HepG2 (cell line): ENCODE measurements at regions not wholly inside any gene's neighbourhood (a gene's known extent, or its start where the extent isn't known, plus 50 kb on each side); places are given as distances from the start of the nearest gene placed in this dataset.

ENCODE experiments used
- ATAC-seq: fragments of 200-7000 bp; cut with Tn5 transposase; 3 replicates; pipeline ENCODE4 v1.9.1; 2020; ENCODE audit warnings: mild to moderate bottlenecking, moderate library complexity
- BruUV-seq: library from RNA; stranded (reverse); fragments of 400-500 nt; replicated peaks from 2 replicates; lab custom pipeline; 2021; lab: Mats Ljungman, UMichigan
- CTCF ChIA-PET: fragments of 300-600 bp; formaldehyde crosslinking; extraction: SDS; loops from one replicate; lab custom pipeline; 2021; ENCODE audit warnings: low total read pairs, inconsistent platforms, low intra/inter-chr PET ratio; lab: Yijun Ruan, JAX
- POLR2A ChIA-PET: fragments of 350-600 bp; sonication (Branson Sonifier 250); formaldehyde crosslinking; loops from one replicate; lab custom pipeline; 2020; ENCODE audit warnings: antibody characterized with exemption, inconsistent platforms; lab: Yijun Ruan, JAX
- DNase-seq: peaks from one replicate; pipeline ENCODE4 v3.0.0-alpha.2; 2015; ENCODE audit warnings: low spot score
- FAIRE-seq: peaks from 3 replicates; lab custom pipeline; 2011; peaks lifted over from hg19 to GRCh38; lab: Jason Lieb, UNC
- H2AFZ ChIP-seq: one replicate; pipeline ENCODE4 v1.6.1; 2011; ENCODE audit warnings: low read length, inconsistent platforms
- H3K27ac ChIP-seq: fragments of 300-600 bp; 3 replicates; pipeline ENCODE4 v1.8.0; 2011; ENCODE audit warnings: mixed run types, mild to moderate bottlenecking, mixed read lengths, low read length, inconsistent platforms; ENCODE audit not compliant: insufficient read depth; ENCODE audit errors: extremely low read length
- H3K27me3 ChIP-seq, 2 experiments: fragments of 200-600 bp in 1 of 2; 2 replicates in 1 of 2; 3 replicates in 1 of 2; pipeline versions ENCODE4 v1.6.0 to v1.8.0; 2011; ENCODE audit warnings: low read length in 2 of 2, mild to moderate bottlenecking in 2 of 2, moderate library complexity in 2 of 2, inconsistent platforms in 1 of 2; ENCODE audit not compliant: insufficient read depth in 2 of 2, control insufficient read depth in 1 of 2
- H3K36me3 ChIP-seq, 2 experiments: fragments of 200-600 bp in 1 of 2; replicated peaks in 1 of 2; 2 replicates in 1 of 2; 3 replicates in 1 of 2; pipeline versions ENCODE4 v1.5.1 to v1.8.0; 2011; ENCODE audit warnings: low read length in 2 of 2, inconsistent platforms in 1 of 2; ENCODE audit not compliant: insufficient read depth in 2 of 2, control insufficient read depth in 1 of 2
- H3K4me1 ChIP-seq: 2 replicates; pipeline ENCODE4 v1.5.1; 2012; ENCODE audit warnings: low read length, inconsistent platforms; ENCODE audit not compliant: insufficient read depth
- H3K4me2 ChIP-seq: 2 replicates; pipeline ENCODE4 v1.6.0; 2011; ENCODE audit warnings: low read depth, low read length, inconsistent platforms
- H3K4me3 ChIP-seq, 3 experiments: fragments of 200-600 bp in 1 of 3; sonication (generic), shearing (Covaris generic) in 1 of 3; replicated peaks in 1 of 3; 2 replicates each; pipeline ENCODE4 v1.5.1; 2011 to 2016; ENCODE audit warnings: low read length in 3 of 3, inconsistent platforms in 2 of 3, low read depth in 2 of 3, mild to moderate bottlenecking in 2 of 3, control low read depth in 1 of 3, mixed read lengths in 1 of 3; ENCODE audit not compliant: insufficient read depth in 1 of 3
- H3K79me2 ChIP-seq: one replicate; pipeline ENCODE4 v1.6.1; 2011; ENCODE audit warnings: low read length, inconsistent platforms; ENCODE audit not compliant: insufficient read depth
- H3K9ac ChIP-seq: 2 replicates; pipeline ENCODE4 v1.6.0; 2011; ENCODE audit warnings: mild to moderate bottlenecking, low read depth, low read length, inconsistent platforms; ENCODE audit not compliant: insufficient read depth
- H3K9me3 ChIP-seq: 2 replicates; pipeline ENCODE4 v1.5.1; 2012; ENCODE audit warnings: mild to moderate bottlenecking, low read length
- H4K20me1 ChIP-seq: 2 replicates; pipeline ENCODE4 v1.6.0; 2011; ENCODE audit warnings: inconsistent platforms, mild to moderate bottlenecking, low read length, moderate library complexity; ENCODE audit not compliant: insufficient read depth
- HMGA1 ChIP-seq: sonication (generic); formaldehyde crosslinking; conservative IDR thresholded peaks from 2 replicates; pipeline ENCODE4 v1.4.0; 2020; ENCODE audit warnings: missing genetic modification reagents
- HNRNPLL ChIP-seq: fragments of 200-400 bp; formaldehyde crosslinking; IDR thresholded peaks from 2 replicates; pipeline ENCODE4 v1.6.1; 2017; ENCODE audit warnings: mild to moderate bottlenecking, low read depth, low read length; ENCODE audit not compliant: poor library complexity, severe bottlenecking
- MAFF ChIP-seq: IDR thresholded peaks from 2 replicates; pipeline ENCODE4 v1.6.1; 2011; ENCODE audit warnings: low read depth, low read length, improper control_type of control experiment
- MBD4 ChIP-seq: IDR thresholded peaks from 2 replicates; pipeline ENCODE4 v1.6.1; 2012; ENCODE audit warnings: low read length, inconsistent platforms, borderline replicate concordance
- RARG ChIP-seq: sonication (generic); formaldehyde crosslinking; IDR thresholded peaks from 2 replicates; pipeline ENCODE4 v1.4.0; 2020; ENCODE audit warnings: low read depth, mild to moderate bottlenecking, missing genetic modification reagents
- ZNF142 ChIP-seq: sonication (generic); formaldehyde crosslinking; IDR thresholded peaks from 2 replicates; pipeline ENCODE4 v1.4.0; 2020; ENCODE audit warnings: missing genetic modification reagents
- ZNF556 ChIP-seq: sonication (generic); formaldehyde crosslinking; IDR thresholded peaks from 2 replicates; pipeline ENCODE4 v1.4.0; 2020; ENCODE audit warnings: mild to moderate bottlenecking, missing genetic modification reagents, borderline replicate concordance
- ZNF747 ChIP-seq: sonication (generic); formaldehyde crosslinking; IDR thresholded peaks from 2 replicates; pipeline ENCODE4 v1.8.1; 2023; ENCODE audit warnings: missing genetic modification reagents, mild to moderate bottlenecking, borderline replicate concordance
- WGBS: methylation state at CpG from one replicate; pipeline ENCODE4 v1.1.6; 2017; ENCODE audit warnings: low lambda C conversion rate; 5-methylcytosine and 5-hydroxymethylcytosine counted together
- in situ Hi-C: cut with HindIII; loops from 2 replicates; pipeline ENCODE4 v1.10.0; 2017; ENCODE audit warnings: low pct_unique_long_range_greater_than_20kb; ENCODE audit not compliant: extremely low pct_ligation_motif_present
- intact Hi-C: fragments of 100-400 bp; cut with micrococcal nuclease; formaldehyde crosslinking; loops from one replicate; pipeline ENCODE4 v1.10.0; 2022; ENCODE audit not compliant: unreplicated experiment
- TF ChIP-seq, protein P1 (sequence below): sonication (generic); formaldehyde crosslinking; IDR thresholded peaks from 2 replicates; pipeline ENCODE4 v1.5.0; 2020; ENCODE audit warnings: mild to moderate bottlenecking, missing genetic modification reagents
- TF ChIP-seq, protein P2 (sequence below): sonication (generic); formaldehyde crosslinking; IDR thresholded peaks from 2 replicates; pipeline ENCODE4 v1.5.0; 2020; ENCODE audit warnings: mild to moderate bottlenecking, missing genetic modification reagents

DNA sequence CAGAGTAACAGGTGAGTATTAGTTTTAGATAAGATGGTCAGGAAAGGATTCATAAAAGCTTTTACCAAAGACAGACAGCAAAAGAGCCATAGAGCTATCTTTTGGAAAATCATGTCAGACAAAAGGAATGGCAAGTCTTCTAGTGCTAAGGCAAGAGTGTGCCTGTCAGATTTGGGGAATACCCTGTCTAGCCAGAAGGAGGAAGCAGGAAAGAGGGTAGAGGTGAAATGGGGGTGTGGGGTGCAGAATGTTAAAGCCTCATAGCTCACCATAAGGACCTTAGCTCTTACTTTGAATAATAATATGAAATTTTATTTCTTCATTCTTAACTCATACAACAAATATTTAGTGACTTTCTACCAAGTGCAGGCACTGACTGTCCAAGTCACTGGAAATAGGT is 512.1 kb upstream of the ROBO2 start (continued):
- TF ChIP-seq, protein P1, sequence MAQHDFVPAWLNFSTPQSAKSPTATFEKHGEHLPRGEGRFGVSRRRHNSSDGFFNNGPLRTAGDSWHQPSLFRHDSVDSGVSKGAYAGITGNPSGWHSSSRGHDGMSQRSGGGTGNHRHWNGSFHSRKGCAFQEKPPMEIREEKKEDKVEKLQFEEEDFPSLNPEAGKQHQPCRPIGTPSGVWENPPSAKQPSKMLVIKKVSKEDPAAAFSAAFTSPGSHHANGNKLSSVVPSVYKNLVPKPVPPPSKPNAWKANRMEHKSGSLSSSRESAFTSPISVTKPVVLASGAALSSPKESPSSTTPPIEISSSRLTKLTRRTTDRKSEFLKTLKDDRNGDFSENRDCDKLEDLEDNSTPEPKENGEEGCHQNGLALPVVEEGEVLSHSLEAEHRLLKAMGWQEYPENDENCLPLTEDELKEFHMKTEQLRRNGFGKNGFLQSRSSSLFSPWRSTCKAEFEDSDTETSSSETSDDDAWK (CRISPR knock-in tag) = no peak

- ATAC-seq (no peak), FAIRE-seq (no peak), DNase-seq (no peak)
- Histone ChIP-seq H3K27me3 (no peaks in the 10 kb centered on the region; a peak in 1 of 5 replicates), H2AFZ (no peak overlapping the region), H3K79me2 (no peaks in the 10 kb centered on the region), H3K4me2 (no peak overlapping the region), H4K20me1 (no peaks in the 10 kb centered on the region), H3K4me3 (no peak overlapping the region), H3K27ac (no peak overlapping the region), H3K9me3 (no peaks in the 10 kb centered on the region), H3K36me3 (no peaks in the 10 kb centered on the region), H3K4me1 (no peaks in the 10 kb centered on the region), H3K9ac (no peak overlapping the region)
- CTCF ChIA-PET = no interaction called here
- POLR2A ChIA-PET = no interaction called here
- TF ChIP-seq MBD4 (no peak), HNRNPLL (no peak), HMGA1 (CRISPR knock-in tag) (no peak), ZNF747 (CRISPR knock-in tag) (no peak), MAFF (no peak), RARG (CRISPR knock-in tag) (no peak), ZNF556 (CRISPR knock-in tag) (no peak), ZNF142 (CRISPR knock-in tag) (no peak)
- TF ChIP-seq, protein P2, sequence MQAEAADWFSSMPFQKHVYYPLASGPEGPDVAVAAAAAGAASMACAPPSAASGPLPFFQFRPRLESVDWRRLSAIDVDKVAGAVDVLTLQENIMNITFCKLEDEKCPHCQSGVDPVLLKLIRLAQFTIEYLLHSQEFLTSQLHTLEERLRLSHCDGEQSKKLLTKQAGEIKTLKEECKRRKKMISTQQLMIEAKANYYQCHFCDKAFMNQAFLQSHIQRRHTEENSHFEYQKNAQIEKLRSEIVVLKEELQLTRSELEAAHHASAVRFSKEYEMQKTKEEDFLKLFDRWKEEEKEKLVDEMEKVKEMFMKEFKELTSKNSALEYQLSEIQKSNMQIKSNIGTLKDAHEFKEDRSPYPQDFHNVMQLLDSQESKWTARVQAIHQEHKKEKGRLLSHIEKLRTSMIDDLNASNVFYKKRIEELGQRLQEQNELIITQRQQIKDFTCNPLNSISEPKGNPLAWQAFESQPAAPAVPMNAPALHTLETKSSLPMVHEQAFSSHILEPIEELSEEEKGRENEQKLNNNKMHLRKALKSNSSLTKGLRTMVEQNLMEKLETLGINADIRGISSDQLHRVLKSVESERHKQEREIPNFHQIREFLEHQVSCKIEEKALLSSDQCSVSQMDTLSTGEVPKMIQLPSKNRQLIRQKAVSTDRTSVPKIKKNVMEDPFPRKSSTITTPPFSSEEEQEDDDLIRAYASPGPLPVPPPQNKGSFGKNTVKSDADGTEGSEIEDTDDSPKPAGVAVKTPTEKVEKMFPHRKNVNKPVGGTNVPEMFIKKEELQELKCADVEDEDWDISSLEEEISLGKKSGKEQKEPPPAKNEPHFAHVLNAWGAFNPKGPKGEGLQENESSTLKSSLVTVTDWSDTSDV (CRISPR knock-in tag) = no peak
- no TSS peak for BruUV-seq
- intact Hi-C loops = no loop called here
- WGBS = 0% methylated on average over 2 of the region's 2 CpGs
- in situ Hi-C loops = no loop called here
Observed at GRCh38 chr3:76532158-76532822, 507.6 kb upstream of the ROBO2 start.
